Myocyte (in vitro differentiated cells): ENCODE measurements at regions not wholly inside any gene's neighbourhood (a gene's known extent, or its start where the extent isn't known, plus 50 kb on each side); places are given as distances from the start of the nearest gene placed in this dataset.
"Not testable (repeated sequence)": the region's sequence is repeated elsewhere in the genome, so short reads cannot be mapped to it uniquely, and the experiment has no call there.

Source experiments
- DNase-seq: peaks from one replicate; pipeline ENCODE4 v3.0.0-alpha.2; 2012; ENCODE audit warnings: low read depth

- DNase-seq, result no peak
Observed at GRCh38 chr4:117545039-117545438, 459.7 kb upstream of the TRAM1L1 start.

- DNase-seq, result no peak
Observed at GRCh38 chr4:117549524-117549923, 464.1 kb upstream of the TRAM1L1 start.

- DNase-seq, result no peak
Observed at GRCh38 chr4:117550085-117550484, 464.7 kb upstream of the TRAM1L1 start.

GRCh38 chr4:117560329-117560728, 474.0 kb upstream of the NDST3 start:
- peak; percentile 69 for DNase-seq

GRCh38 chr4:117574085-117574484, 460.2 kb upstream of the NDST3 start:
- DNase-seq, result no peak

- no peak for DNase-seq
Observed at GRCh38 chr4:117575850-117576249, 458.4 kb upstream of the NDST3 start.

- no peak for DNase-seq
Observed at GRCh38 chr4:117577686-117578311, 456.5 kb upstream of the NDST3 start.

- DNase-seq, result no peak
Observed at GRCh38 chr4:117588771-117589170, 445.5 kb upstream of the NDST3 start.

- DNase-seq, result no peak
Observed at GRCh38 chr4:117596917-117597480, 437.3 kb upstream of the NDST3 start.

- not testable (repeated sequence) for DNase-seq
Observed at GRCh38 chr4:117599393-117599792, 434.9 kb upstream of the NDST3 start.

GRCh38 chr4:117600936-117601335, 433.4 kb upstream of the NDST3 start:
- DNase-seq, result not testable (repeated sequence)

GRCh38 chr4:117610706-117611308, 423.5 kb upstream of the NDST3 start:
- DNase-seq, result no peak

- no peak for DNase-seq
Observed at GRCh38 chr4:117621673-117622072, 412.6 kb upstream of the NDST3 start.

- DNase-seq, result no peak
Observed at GRCh38 chr4:117623326-117623725, 411.0 kb upstream of the NDST3 start.

GRCh38 chr4:117626664-117627063, 407.6 kb upstream of the NDST3 start:
- no peak for DNase-seq

- no peak for DNase-seq
Observed at GRCh38 chr4:117634716-117635115, 399.6 kb upstream of the NDST3 start.

- no peak for DNase-seq
Observed at GRCh38 chr4:117637347-117637746, 396.9 kb upstream of the NDST3 start.

GRCh38 chr4:117640836-117641235, 393.4 kb upstream of the NDST3 start:
- no peak for DNase-seq

GRCh38 chr4:117641519-117641918, 392.8 kb upstream of the NDST3 start:
- DNase-seq, result no peak

- no peak for DNase-seq
Observed at GRCh38 chr4:117654079-117654478, 380.2 kb upstream of the NDST3 start.

GRCh38 chr4:117660668-117661067, 373.6 kb upstream of the NDST3 start:
- DNase-seq, result no peak

- DNase-seq, result no peak
Observed at GRCh38 chr4:117661091-117662072, 372.9 kb upstream of the NDST3 start.
